Endothelial cell of hepatic sinusoid (primary cell): ENCODE measurements at regions not wholly inside any gene's neighbourhood (a gene's known extent, or its start where the extent isn't known, plus 50 kb on each side); places are given as distances from the start of the nearest gene placed in this dataset.

ENCODE experiments used
- in situ Hi-C: cut with HindIII; loops from 2 replicates; pipeline ENCODE4 v1.10.0; 2017; ENCODE audit warnings: low sequenced_read_pairs

DNA sequence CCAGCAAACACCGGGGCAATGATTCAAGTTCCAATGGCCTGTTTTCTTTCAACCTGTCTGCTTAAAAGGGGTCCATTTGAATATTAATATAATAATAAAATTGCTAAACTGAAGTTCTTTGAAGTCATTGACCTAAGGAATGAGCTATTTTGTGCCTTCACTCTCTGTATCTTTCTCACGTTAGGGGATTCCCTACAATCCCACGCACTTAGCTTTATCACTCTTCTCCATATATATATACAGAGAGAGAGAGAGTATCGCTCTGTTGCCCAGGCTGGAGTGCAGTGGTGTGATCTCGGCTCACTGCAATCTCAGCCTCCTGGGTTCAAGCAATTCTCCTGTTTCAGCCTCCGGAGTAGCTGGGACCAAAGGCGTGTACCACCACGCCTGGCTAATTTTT is 83.9 kb upstream of the NWD2 start:
- in situ Hi-C loops: no loop called here

DNA sequence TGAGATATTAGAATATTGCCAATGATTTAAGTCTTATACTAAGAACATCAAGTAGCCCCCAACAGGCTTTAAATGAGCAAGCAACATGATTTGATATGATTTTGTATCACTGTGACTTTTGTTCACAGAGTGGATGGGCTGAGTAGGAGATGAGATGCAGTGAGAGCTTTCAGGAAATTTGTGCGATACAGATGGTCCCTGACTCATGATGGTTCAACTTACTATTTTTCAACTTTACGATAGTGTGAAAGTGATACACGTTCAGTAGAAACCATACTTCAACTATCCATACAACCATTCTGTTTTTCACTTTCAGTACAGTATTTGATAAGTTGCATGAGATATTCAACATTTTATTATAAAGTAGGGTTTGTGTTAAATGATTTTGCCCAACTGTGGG is 78.7 kb upstream of the NWD2 start:
- in situ Hi-C loops: no loop called here

DNA sequence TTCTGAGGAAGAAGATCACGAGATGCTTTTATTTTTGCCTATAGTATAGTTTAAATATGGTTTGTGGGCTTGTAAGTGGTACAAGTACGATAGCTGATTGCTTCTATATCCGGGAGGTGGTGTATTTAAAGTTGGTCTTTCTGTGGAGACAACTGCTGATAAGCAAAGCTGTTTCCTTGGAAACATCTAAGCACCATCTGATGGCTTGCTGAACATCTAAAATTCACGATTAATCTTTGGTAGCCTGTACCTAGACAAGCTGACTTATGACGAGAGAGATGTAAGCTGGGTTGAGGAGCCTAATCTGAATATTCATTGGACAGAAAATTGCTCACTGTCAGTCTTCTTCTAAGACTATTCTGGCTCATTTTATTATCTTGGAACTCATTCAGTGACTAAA is 74.6 kb upstream of the NWD2 start:
- in situ Hi-C loops: no loop called here

DNA sequence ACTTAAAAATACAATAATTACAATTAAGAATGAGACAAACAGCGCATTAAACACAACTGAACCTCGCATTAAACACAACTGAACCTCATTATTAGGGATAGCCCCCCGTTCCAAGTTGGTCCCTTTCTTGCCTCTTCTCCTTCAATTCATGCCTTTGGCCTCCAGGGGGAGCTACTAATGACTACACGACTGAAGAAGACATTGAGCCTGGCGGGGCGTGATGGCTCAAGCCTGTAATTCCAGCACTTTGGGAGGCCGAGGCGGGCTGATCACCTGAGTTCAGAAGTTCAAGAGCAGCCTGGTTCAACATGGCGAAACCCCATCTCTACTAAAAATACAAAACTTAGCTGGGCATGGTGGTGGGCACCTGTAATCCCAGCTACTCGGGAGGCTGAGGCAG is 56.4 kb upstream of the NWD2 start:
- in situ Hi-C loops: no loop called here
